HEK293 (cell line): ENCODE measurements at regions not wholly inside any gene's neighbourhood (a gene's known extent, or its start where the extent isn't known, plus 50 kb on each side); places are given as distances from the start of the nearest gene placed in this dataset.

Experiments
- CTCF ChIA-PET: fragments of 350-600 bp; formaldehyde crosslinking; extraction: SDS; loops from one replicate; lab custom pipeline; 2021; ENCODE audit warnings: antibody characterized with exemption; lab: Yijun Ruan, JAX
- POLR2A ChIA-PET: fragments of 300-600 bp; formaldehyde crosslinking; extraction: SDS; loops from one replicate; lab custom pipeline; 2020; ENCODE audit warnings: antibody characterized with exemption, inconsistent platforms; lab: Yijun Ruan, JAX
- H3K27ac ChIP-seq: fragments of 200-500 bp; sonication (Bioruptor generic); 2 replicates; pipeline ENCODE4 v1.5.1; 2014; ENCODE audit warnings: low read depth, low read length, control low read depth, inconsistent platforms; ENCODE audit errors: extremely low read depth
- H3K36me3 ChIP-seq, 2 experiments: fragments of 200-500 bp in 1 of 2; sonication (Bioruptor generic) in 1 of 2; 1 replicate in 1 of 2; 2 replicates in 1 of 2; pipeline ENCODE4 v1.5.1; 2014 to 2017; ENCODE audit warnings: inconsistent platforms in 2 of 2, low read length in 2 of 2; ENCODE audit not compliant: control insufficient read depth in 2 of 2, insufficient read depth in 1 of 2
- H3K4me1 ChIP-seq: fragments of 200-500 bp; sonication (Bioruptor generic); 2 replicates; pipeline ENCODE4 v1.5.1; 2014; ENCODE audit warnings: mild to moderate bottlenecking, low read length, inconsistent platforms; ENCODE audit not compliant: control insufficient read depth, insufficient read depth
- H3K4me3 ChIP-seq: 2 replicates; pipeline ENCODE4 v1.5.1; 2011; ENCODE audit warnings: low read depth, mild to moderate bottlenecking, control low read depth, low read length, moderate library complexity
- H3K9me3 ChIP-seq: fragments of 200-500 bp; sonication (Bioruptor generic); 2 replicates; pipeline ENCODE4 v1.5.1; 2014; ENCODE audit warnings: low read depth, low read length, inconsistent platforms; ENCODE audit not compliant: control insufficient read depth, insufficient read depth
- ATF2 ChIP-seq: fragments of 450-650 bp; formaldehyde crosslinking; IDR thresholded peaks from 2 replicates; pipeline ENCODE4 v1.5.1; 2016; ENCODE audit warnings: missing biosample characterization, missing genetic modification characterization, low read depth
- FEZF1 ChIP-seq: fragments of 450-650 bp; formaldehyde crosslinking; IDR thresholded peaks from 2 replicates; pipeline ENCODE4 v1.5.1; 2016; ENCODE audit warnings: missing biosample characterization, missing genetic modification characterization
- KLF7 ChIP-seq: fragments of 450-650 bp; formaldehyde crosslinking; IDR thresholded peaks from 2 replicates; pipeline ENCODE4 v1.5.1; 2016; ENCODE audit warnings: missing biosample characterization, missing genetic modification characterization, borderline replicate concordance
- KLF8 ChIP-seq: fragments of 450-650 bp; formaldehyde crosslinking; IDR thresholded peaks from 2 replicates; pipeline ENCODE4 v1.5.1; 2016; ENCODE audit warnings: missing biosample characterization, missing genetic modification characterization
- MYNN ChIP-seq: fragments of 450-650 bp; formaldehyde crosslinking; IDR thresholded peaks from 2 replicates; pipeline ENCODE4 v1.5.1; 2016; ENCODE audit warnings: missing biosample characterization, missing genetic modification characterization, borderline replicate concordance
- SALL2 ChIP-seq: fragments of 450-650 bp; formaldehyde crosslinking; IDR thresholded peaks from 2 replicates; pipeline ENCODE4 v1.5.0; 2017; ENCODE audit warnings: missing biosample characterization, mild to moderate bottlenecking, missing genetic modification characterization, borderline replicate concordance
- TCF7L2 ChIP-seq: IDR thresholded peaks from 2 replicates; pipeline ENCODE4 v1.6.1; 2011; ENCODE audit warnings: low read depth, mild to moderate bottlenecking, inconsistent platforms, low read length, moderate library complexity, borderline replicate concordance
- TRIM28 ChIP-seq: IDR thresholded peaks from 2 replicates; pipeline ENCODE4 v1.6.1; 2011; ENCODE audit warnings: low read length, control low read depth, borderline replicate concordance
- ZBTB48 ChIP-seq: fragments of 450-650 bp; formaldehyde crosslinking; IDR thresholded peaks from 2 replicates; pipeline ENCODE4 v1.5.1; 2016; ENCODE audit warnings: missing biosample characterization, missing genetic modification characterization
- ZFP3 ChIP-seq: fragments of 450-650 bp; formaldehyde crosslinking; IDR thresholded peaks from 2 replicates; pipeline ENCODE4 v1.5.1; 2016; ENCODE audit warnings: low read depth, missing biosample characterization, missing genetic modification characterization
- ZFP37 ChIP-seq: fragments of 450-650 bp; formaldehyde crosslinking; IDR thresholded peaks from 2 replicates; pipeline ENCODE4 v1.5.1; 2016; ENCODE audit warnings: missing biosample characterization, missing genetic modification characterization
- ZNF184 ChIP-seq: fragments of 450-650 bp; IDR thresholded peaks from 2 replicates; pipeline ENCODE4 v1.5.1; 2018; ENCODE audit warnings: missing biosample characterization, mild to moderate bottlenecking, missing genetic modification characterization
- ZNF350 ChIP-seq: fragments of 450-650 bp; formaldehyde crosslinking; IDR thresholded peaks from 2 replicates; pipeline ENCODE4 v1.5.0; 2017; ENCODE audit warnings: missing biosample characterization, mild to moderate bottlenecking, missing genetic modification characterization
- ZNF362 ChIP-seq: fragments of 450-650 bp; formaldehyde crosslinking; IDR thresholded peaks from 2 replicates; pipeline ENCODE4 v1.5.1; 2016; ENCODE audit warnings: missing biosample characterization, missing genetic modification characterization
- ZNF394 ChIP-seq: fragments of 450-650 bp; formaldehyde crosslinking; IDR thresholded peaks from 2 replicates; pipeline ENCODE4 v1.5.1; 2016; ENCODE audit warnings: missing biosample characterization, missing genetic modification characterization, mild to moderate bottlenecking, moderate library complexity, borderline replicate concordance
- ZNF416 ChIP-seq: fragments of 450-650 bp; formaldehyde crosslinking; IDR thresholded peaks from 2 replicates; pipeline ENCODE4 v1.5.1; 2016; ENCODE audit warnings: missing biosample characterization, missing genetic modification characterization
- ZNF449 ChIP-seq: fragments of 450-650 bp; formaldehyde crosslinking; IDR thresholded peaks from 2 replicates; pipeline ENCODE4 v1.5.1; 2017; ENCODE audit warnings: missing biosample characterization, mild to moderate bottlenecking, missing genetic modification characterization, moderate library complexity
- ZNF521 ChIP-seq: fragments of 450-650 bp; formaldehyde crosslinking; IDR thresholded peaks from 2 replicates; pipeline ENCODE4 v1.5.1; 2017; ENCODE audit warnings: missing biosample characterization, mild to moderate bottlenecking, missing genetic modification characterization
- ZNF571 ChIP-seq: fragments of 450-650 bp; formaldehyde crosslinking; IDR thresholded peaks from 2 replicates; pipeline ENCODE4 v1.5.0; 2017; ENCODE audit warnings: missing biosample characterization, missing genetic modification characterization
- ZNF623 ChIP-seq: fragments of 450-650 bp; formaldehyde crosslinking; IDR thresholded peaks from 2 replicates; pipeline ENCODE4 v1.5.1; 2016; ENCODE audit warnings: missing biosample characterization, missing genetic modification characterization
- ZNF670 ChIP-seq: fragments of 450-650 bp; formaldehyde crosslinking; IDR thresholded peaks from 2 replicates; pipeline ENCODE4 v1.5.1; 2016; ENCODE audit warnings: missing biosample characterization, missing genetic modification characterization, low read depth
- ZNF791 ChIP-seq: fragments of 450-650 bp; formaldehyde crosslinking; IDR thresholded peaks from 2 replicates; pipeline ENCODE4 v1.5.1; 2016; ENCODE audit warnings: missing biosample characterization, missing genetic modification characterization
- ZSCAN16 ChIP-seq: fragments of 450-650 bp; formaldehyde crosslinking; IDR thresholded peaks from 2 replicates; pipeline ENCODE4 v1.5.1; 2016; ENCODE audit warnings: missing biosample characterization, missing genetic modification characterization
- ZXDB ChIP-seq: fragments of 450-650 bp; formaldehyde crosslinking; IDR thresholded peaks from 2 replicates; pipeline ENCODE4 v1.5.1; 2016; ENCODE audit warnings: missing biosample characterization, missing genetic modification characterization
- TF ChIP-seq, protein P1 (sequence below): sonication (generic); formaldehyde crosslinking; IDR thresholded peaks from 2 replicates; pipeline ENCODE4 v1.8.1; 2022; ENCODE audit warnings: mild to moderate bottlenecking, moderate library complexity, missing genetic modification reagents
- TF ChIP-seq, protein P2 (sequence below): fragments of 450-650 bp; formaldehyde crosslinking; IDR thresholded peaks from 2 replicates; pipeline ENCODE4 v1.5.1; 2016; ENCODE audit warnings: missing biosample characterization, missing genetic modification characterization
- TF ChIP-seq, protein P3 (sequence below): fragments of 450-650 bp; formaldehyde crosslinking; IDR thresholded peaks from 2 replicates; pipeline ENCODE4 v1.5.1; 2017; ENCODE audit warnings: missing biosample characterization, missing genetic modification characterization

DNA sequence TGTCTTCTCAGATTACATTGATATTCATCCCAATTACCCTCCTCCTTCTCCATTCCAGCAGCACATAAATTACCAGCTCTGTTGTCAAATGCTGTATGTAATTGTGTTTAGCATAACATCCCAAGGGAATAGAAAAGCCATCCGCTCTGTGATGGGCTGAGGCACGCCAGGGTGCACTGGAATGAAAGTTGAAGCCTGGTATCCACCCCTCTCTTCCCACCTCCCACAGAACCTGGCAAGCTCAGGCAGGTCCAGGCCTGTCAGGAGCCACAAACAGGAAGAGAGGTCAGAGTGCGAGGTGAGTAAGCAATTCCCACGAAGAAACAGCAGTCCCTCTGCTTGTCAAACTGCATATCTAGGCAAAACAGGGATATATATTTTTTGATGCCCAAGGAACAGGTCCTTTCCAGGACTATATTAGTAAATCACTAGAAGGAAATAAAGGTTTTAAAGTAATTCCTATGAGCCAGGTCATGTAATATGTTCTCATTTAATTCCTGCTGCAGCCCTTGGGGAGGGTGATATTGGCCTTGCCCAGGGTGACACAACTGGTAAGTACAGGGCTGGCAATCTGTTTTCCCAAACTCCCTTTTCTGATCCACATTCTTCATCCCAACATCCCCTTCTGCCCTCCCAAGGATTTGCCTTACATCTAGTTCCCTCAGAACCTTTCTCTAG lies 155.6 kb upstream of the GHITM start (continued):
- TF ChIP-seq, protein P1, sequence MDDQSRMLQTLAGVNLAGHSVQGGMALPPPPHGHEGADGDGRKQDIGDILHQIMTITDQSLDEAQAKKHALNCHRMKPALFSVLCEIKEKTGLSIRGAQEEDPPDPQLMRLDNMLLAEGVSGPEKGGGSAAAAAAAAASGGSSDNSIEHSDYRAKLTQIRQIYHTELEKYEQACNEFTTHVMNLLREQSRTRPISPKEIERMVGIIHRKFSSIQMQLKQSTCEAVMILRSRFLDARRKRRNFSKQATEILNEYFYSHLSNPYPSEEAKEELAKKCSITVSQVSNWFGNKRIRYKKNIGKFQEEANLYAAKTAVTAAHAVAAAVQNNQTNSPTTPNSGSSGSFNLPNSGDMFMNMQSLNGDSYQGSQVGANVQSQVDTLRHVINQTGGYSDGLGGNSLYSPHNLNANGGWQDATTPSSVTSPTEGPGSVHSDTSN (CRISPR knock-in tag): no peak
- TF ChIP-seq ZNF571 (tag by site-specific recombination) (no peak), ZXDB (tag by site-specific recombination) (no peak), KLF8 (tag by site-specific recombination) (peak; percentile 70), ZBTB48 (tag by site-specific recombination) (no peak), ZNF623 (tag by site-specific recombination) (no peak), KLF7 (tag by site-specific recombination) (no peak)
- TF ChIP-seq, protein P2, sequence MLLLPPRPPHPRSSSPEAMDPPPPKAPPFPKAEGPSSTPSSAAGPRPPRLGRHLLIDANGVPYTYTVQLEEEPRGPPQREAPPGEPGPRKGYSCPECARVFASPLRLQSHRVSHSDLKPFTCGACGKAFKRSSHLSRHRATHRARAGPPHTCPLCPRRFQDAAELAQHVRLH: no peak

DNA sequence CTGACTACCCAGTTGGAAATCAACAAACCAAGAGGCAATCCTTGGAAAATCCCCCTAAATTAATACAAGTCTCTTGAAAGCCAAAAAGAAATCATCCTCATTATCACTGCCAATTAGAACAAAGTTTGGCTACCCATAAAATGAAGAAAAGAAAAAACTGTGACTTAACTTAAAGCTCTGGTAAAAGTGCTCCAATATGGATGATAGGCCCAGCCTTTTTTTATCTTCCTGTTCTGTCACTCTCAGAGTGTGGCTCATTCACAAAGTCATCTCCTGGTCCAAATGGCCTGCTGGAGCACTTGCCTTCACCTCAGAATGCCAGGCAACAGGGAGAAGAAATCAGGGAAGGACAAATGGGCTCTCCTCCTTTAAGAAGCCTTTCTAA lies 155.1 kb upstream of the GHITM start:
- no peak overlapping the region for H3K4me3 ChIP-seq
- 0 out of 2 replicates have a peak overlapping the region, but pooled peaks have one; percentile 20 for H3K27ac ChIP-seq
- ChIA-PET POLR2A (no interaction called here), CTCF (interaction anchor here (0.6 to 0.7 kb wide), 3 partner anchors 9 to 1684 kb away, joined by 3 to 5 read pairs (median 3); no protein-coding TSS in a partner anchor)
- TF ChIP-seq ZNF521 (tag by site-specific recombination) (no peak), ZNF670 (tag by site-specific recombination) (no peak), ZFP3 (tag by site-specific recombination) (no peak), TRIM28 (no peak), ZNF350 (no peak), MYNN (no peak), ZNF791 (tag by site-specific recombination) (no peak), FEZF1 (no peak), ZFP37 (tag by site-specific recombination) (no peak), ZNF394 (tag by site-specific recombination) (no peak), TCF7L2 (no peak), SALL2 (no peak), ZNF449 (tag by site-specific recombination) (no peak)
- TF ChIP-seq, all 188 proteins: peak for 0
- H3K4me1 ChIP-seq: peaks cover 6% of the 10 kb centered on the region; the same call in 1 of the 2 replicates
- no peaks in the 10 kb centered on the region for H3K36me3 ChIP-seq
- H3K9me3 ChIP-seq: no peaks in the 10 kb centered on the region

- peaks cover 6% of the 10 kb centered on the region; the same call in 1 of the 2 replicates for H3K4me1 ChIP-seq
- H3K27ac ChIP-seq: no peak overlapping the region
- ChIA-PET POLR2A (no interaction called here), CTCF (interaction anchor here (0.6 to 0.7 kb wide), 2 partner anchors 25 to 115 kb away, joined by 3 read pairs; no protein-coding TSS in a partner anchor)
- no peaks in the 10 kb centered on the region for H3K9me3 ChIP-seq
- H3K36me3 ChIP-seq: no peaks in the 10 kb centered on the region
- H3K4me3 ChIP-seq: no peak overlapping the region
- TF ChIP-seq, protein P3, sequence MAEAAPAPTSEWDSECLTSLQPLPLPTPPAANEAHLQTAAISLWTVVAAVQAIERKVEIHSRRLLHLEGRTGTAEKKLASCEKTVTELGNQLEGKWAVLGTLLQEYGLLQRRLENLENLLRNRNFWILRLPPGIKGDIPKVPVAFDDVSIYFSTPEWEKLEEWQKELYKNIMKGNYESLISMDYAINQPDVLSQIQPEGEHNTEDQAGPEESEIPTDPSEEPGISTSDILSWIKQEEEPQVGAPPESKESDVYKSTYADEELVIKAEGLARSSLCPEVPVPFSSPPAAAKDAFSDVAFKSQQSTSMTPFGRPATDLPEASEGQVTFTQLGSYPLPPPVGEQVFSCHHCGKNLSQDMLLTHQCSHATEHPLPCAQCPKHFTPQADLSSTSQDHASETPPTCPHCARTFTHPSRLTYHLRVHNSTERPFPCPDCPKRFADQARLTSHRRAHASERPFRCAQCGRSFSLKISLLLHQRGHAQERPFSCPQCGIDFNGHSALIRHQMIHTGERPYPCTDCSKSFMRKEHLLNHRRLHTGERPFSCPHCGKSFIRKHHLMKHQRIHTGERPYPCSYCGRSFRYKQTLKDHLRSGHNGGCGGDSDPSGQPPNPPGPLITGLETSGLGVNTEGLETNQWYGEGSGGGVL (tag by site-specific recombination): no peak
- TF ChIP-seq ZNF362 (tag by site-specific recombination) (no peak), ZBTB48 (tag by site-specific recombination) (no peak), ZFP3 (tag by site-specific recombination) (no peak), ZNF416 (tag by site-specific recombination) (no peak), ZSCAN16 (tag by site-specific recombination) (no peak), ZNF184 (tag by site-specific recombination) (no peak), ZNF394 (tag by site-specific recombination) (no peak), ATF2 (tag by site-specific recombination) (no peak)
Observed at GRCh38 chr10:83986800-83987199, 152.5 kb upstream of the GHITM start.
